Panc1 (cell line): ENCODE measurements at regions not wholly inside any gene's neighbourhood (a gene's known extent, or its start where the extent isn't known, plus 50 kb on each side); places are given as distances from the start of the nearest gene placed in this dataset.

Experiments
- ATAC-seq: fragments of 200-7000 bp; cut with Tn5 transposase; 2 replicates; pipeline ENCODE4 v1.9.1; 2020; ENCODE audit warnings: mild to moderate bottlenecking, moderate library complexity
- BruUV-seq: library from RNA; stranded (reverse); fragments of 400-500 nt; replicated peaks from 2 replicates; lab custom pipeline; 2021; lab: Mats Ljungman, UMichigan
- CTCF ChIA-PET: fragments of 300-600 bp; sonication (Branson Sonifier 250); formaldehyde crosslinking; loops from one replicate; lab custom pipeline; 2022; ENCODE audit warnings: antibody characterized with exemption; lab: Charles Lee
- POLR2A ChIA-PET: fragments of 300-600 bp; sonication (Branson Sonifier 250); formaldehyde crosslinking; loops from one replicate; lab custom pipeline; 2022; ENCODE audit warnings: antibody characterized with exemption; lab: Charles Lee
- DNase-seq: peaks from one replicate; pipeline ENCODE4 v3.0.0-alpha.2; 2010; ENCODE audit warnings: low read depth, low spot score
- H3K27ac ChIP-seq: 2 replicates; pipeline ENCODE4 v1.5.1; 2011; ENCODE audit warnings: mild to moderate bottlenecking, low read length, inconsistent platforms
- H3K27me3 ChIP-seq: fragments of 200-500 bp; sonication (Bioruptor generic); 2 replicates; pipeline ENCODE4 v1.6.0; 2014; ENCODE audit warnings: low read length, inconsistent platforms; ENCODE audit not compliant: control insufficient read depth, insufficient read depth
- H3K36me3 ChIP-seq: fragments of 200-500 bp; sonication (Bioruptor generic); 2 replicates; pipeline ENCODE4 v1.5.1; 2014; ENCODE audit warnings: inconsistent platforms, mild to moderate bottlenecking, low read length, moderate library complexity; ENCODE audit not compliant: control insufficient read depth, insufficient read depth
- H3K4me1 ChIP-seq: 2 replicates; pipeline ENCODE4 v1.5.1; 2011; ENCODE audit warnings: inconsistent platforms, mild to moderate bottlenecking, low read length, moderate library complexity; ENCODE audit not compliant: control insufficient read depth, insufficient read depth
- H3K4me3 ChIP-seq, 2 experiments: 2 replicates each; pipeline ENCODE4 v1.5.1; 2011 to 2012; ENCODE audit warnings: low read depth in 2 of 2, low read length in 2 of 2, mild to moderate bottlenecking in 2 of 2, inconsistent platforms in 1 of 2, moderate library complexity in 1 of 2
- H3K9me3 ChIP-seq: fragments of 200-500 bp; sonication (Bioruptor generic); 2 replicates; pipeline ENCODE4 v1.5.1; 2014; ENCODE audit warnings: low read depth, mild to moderate bottlenecking, inconsistent platforms, low read length, moderate library complexity; ENCODE audit not compliant: control insufficient read depth, insufficient read depth
- POLR2AphosphoS5 ChIP-seq: IDR thresholded peaks from 2 replicates; pipeline ENCODE4 v1.6.1; 2012; ENCODE audit warnings: mild to moderate bottlenecking, low read depth, low read length, moderate library complexity
- SIN3A ChIP-seq: IDR thresholded peaks from 2 replicates; pipeline ENCODE4 v1.6.1; 2012; ENCODE audit warnings: low read depth, mild to moderate bottlenecking, low read length, moderate library complexity, borderline replicate concordance; ENCODE audit not compliant: insufficient read depth
- TCF7L2 ChIP-seq: IDR thresholded peaks from 2 replicates; pipeline ENCODE4 v1.6.1; 2011; ENCODE audit warnings: mild to moderate bottlenecking, low read depth, low read length, inconsistent platforms
- in situ Hi-C: cut with HindIII; loops from 2 replicates; pipeline ENCODE4 v1.10.0; 2016; ENCODE audit warnings: low sequenced_read_pairs, low pct_unique_long_range_greater_than_20kb
- intact Hi-C: fragments of 100-400 bp; cut with micrococcal nuclease; formaldehyde crosslinking; loops from one replicate; pipeline ENCODE4 v1.10.0; 2022; ENCODE audit not compliant: unreplicated experiment
- TF ChIP-seq, protein P1 (sequence below): fragments of 450-650 bp; IDR thresholded peaks from 2 replicates; pipeline ENCODE4 v1.5.1; 2017; ENCODE audit warnings: mild to moderate bottlenecking
- TF ChIP-seq, protein P2 (sequence below), 2 experiments: IDR thresholded peaks; 2 replicates each; pipeline ENCODE4 v1.6.1; 2011 to 2012; ENCODE audit warnings: low read depth in 2 of 2, control low read depth in 1 of 2, low read length in 1 of 2, mild to moderate bottlenecking in 1 of 2, moderate library complexity in 1 of 2; ENCODE audit not compliant: insufficient read depth in 1 of 2

DNA sequence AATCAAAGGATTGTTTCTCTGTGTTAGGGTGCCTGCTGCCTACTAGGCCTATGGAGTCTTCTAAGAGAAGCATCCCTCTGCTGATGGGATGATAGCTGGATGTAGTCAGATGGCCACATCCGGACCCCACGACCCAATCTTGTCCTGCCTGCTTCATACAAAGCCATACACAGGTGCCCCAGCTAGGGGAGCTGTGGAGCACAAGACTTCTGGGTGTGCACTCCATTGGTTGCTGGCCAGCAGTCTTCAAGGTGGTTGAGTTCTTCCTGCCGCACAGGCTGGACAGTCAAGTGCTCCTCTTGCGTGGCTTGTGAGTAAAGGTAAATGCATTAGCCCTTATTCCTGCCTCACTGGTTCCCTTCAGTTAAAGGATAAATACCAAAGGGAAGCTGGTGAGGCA lies 120.2 kb downstream of the TEX36 start:
- POLR2A ChIA-PET: no interaction called here
- in situ Hi-C loops (no loop called here), intact Hi-C loops (no loop called here)
- TF ChIP-seq, protein P1, sequence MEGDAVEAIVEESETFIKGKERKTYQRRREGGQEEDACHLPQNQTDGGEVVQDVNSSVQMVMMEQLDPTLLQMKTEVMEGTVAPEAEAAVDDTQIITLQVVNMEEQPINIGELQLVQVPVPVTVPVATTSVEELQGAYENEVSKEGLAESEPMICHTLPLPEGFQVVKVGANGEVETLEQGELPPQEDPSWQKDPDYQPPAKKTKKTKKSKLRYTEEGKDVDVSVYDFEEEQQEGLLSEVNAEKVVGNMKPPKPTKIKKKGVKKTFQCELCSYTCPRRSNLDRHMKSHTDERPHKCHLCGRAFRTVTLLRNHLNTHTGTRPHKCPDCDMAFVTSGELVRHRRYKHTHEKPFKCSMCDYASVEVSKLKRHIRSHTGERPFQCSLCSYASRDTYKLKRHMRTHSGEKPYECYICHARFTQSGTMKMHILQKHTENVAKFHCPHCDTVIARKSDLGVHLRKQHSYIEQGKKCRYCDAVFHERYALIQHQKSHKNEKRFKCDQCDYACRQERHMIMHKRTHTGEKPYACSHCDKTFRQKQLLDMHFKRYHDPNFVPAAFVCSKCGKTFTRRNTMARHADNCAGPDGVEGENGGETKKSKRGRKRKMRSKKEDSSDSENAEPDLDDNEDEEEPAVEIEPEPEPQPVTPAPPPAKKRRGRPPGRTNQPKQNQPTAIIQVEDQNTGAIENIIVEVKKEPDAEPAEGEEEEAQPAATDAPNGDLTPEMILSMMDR: no peak
- no peak for TF ChIP-seq TCF7L2
- TF ChIP-seq SIN3A: no peak
- TF ChIP-seq POLR2AphosphoS5: no peak
- TF ChIP-seq, protein P2, sequence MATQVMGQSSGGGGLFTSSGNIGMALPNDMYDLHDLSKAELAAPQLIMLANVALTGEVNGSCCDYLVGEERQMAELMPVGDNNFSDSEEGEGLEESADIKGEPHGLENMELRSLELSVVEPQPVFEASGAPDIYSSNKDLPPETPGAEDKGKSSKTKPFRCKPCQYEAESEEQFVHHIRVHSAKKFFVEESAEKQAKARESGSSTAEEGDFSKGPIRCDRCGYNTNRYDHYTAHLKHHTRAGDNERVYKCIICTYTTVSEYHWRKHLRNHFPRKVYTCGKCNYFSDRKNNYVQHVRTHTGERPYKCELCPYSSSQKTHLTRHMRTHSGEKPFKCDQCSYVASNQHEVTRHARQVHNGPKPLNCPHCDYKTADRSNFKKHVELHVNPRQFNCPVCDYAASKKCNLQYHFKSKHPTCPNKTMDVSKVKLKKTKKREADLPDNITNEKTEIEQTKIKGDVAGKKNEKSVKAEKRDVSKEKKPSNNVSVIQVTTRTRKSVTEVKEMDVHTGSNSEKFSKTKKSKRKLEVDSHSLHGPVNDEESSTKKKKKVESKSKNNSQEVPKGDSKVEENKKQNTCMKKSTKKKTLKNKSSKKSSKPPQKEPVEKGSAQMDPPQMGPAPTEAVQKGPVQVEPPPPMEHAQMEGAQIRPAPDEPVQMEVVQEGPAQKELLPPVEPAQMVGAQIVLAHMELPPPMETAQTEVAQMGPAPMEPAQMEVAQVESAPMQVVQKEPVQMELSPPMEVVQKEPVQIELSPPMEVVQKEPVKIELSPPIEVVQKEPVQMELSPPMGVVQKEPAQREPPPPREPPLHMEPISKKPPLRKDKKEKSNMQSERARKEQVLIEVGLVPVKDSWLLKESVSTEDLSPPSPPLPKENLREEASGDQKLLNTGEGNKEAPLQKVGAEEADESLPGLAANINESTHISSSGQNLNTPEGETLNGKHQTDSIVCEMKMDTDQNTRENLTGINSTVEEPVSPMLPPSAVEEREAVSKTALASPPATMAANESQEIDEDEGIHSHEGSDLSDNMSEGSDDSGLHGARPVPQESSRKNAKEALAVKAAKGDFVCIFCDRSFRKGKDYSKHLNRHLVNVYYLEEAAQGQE (IDR thresholded peaks at IDR 0.05; ENCODE audit: insufficient read depth in 1 of 2, low read depth in 2 of 2, low read length in 1 of 2): no peak
- ATAC-seq: no peak
- H3K9me3 ChIP-seq: no peaks in the 10 kb centered on the region
- no peak overlapping the region for H3K4me3 ChIP-seq
- BruUV-seq: no TSS peak
- H3K27ac ChIP-seq: no peak overlapping the region
- no peaks in the 10 kb centered on the region for H3K4me1 ChIP-seq
- CTCF ChIA-PET: no interaction called here
- H3K36me3 ChIP-seq: no peaks in the 10 kb centered on the region
- peaks cover 16% of the 10 kb centered on the region for H3K27me3 ChIP-seq
- no peak for DNase-seq

DNA sequence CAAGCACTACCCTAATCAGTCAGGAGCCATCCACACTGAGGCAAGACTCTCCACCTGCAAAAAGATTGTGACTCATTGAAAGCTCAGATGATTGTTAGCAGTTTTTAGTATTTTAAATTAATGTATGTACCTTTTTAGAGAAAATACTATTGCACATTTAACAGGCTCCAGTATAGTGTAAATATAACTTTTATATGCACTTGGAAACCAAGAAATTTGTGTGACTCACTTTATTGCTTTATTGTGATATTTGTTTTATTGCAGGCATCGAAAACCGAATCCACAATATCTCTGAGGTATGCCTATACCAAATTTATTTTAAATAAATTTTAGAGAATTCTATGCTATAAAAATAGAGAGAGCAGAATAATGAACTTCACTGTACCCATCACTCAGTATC lies 122.0 kb downstream of the TEX36 start:
- BruUV-seq: no TSS peak
- in situ Hi-C loops: no loop called here
- Histone ChIP-seq H3K9me3 (no peaks in the 10 kb centered on the region), H3K27me3 (peaks cover 30% of the 10 kb centered on the region), H3K36me3 (no peaks in the 10 kb centered on the region), H3K27ac (no peak overlapping the region), H3K4me1 (no peaks in the 10 kb centered on the region), H3K4me3 (no peak overlapping the region)
- ATAC-seq (no peak), DNase-seq (no peak)
- no peak for TF ChIP-seq SIN3A
- intact Hi-C loops: no loop called here
- POLR2A ChIA-PET: no interaction called here
- CTCF ChIA-PET: no interaction called here

DNA sequence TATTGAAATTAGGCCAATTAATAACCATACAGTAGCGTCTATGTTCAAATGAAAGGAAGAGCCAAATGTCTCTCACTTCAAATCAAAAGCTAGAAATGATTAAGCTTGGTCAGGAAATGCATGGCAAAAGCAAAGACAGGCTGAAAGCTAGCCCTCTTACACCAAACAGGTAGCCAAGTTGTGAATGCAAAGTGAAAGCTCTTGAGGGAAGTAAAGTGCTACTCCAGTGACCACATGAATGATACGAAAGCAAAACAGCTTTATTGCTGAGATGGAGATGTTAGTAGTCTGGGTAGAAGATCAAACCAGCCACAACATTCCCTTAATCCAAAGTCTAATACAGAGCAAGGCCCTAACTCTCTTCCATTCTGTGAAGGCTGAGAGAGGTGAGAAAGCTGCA lies 123.8 kb downstream of the TEX36 start:
- CTCF ChIA-PET: no interaction called here
- TF ChIP-seq SIN3A: no peak
- TF ChIP-seq, protein P2 (IDR thresholded peaks at IDR 0.05; ENCODE audit: insufficient read depth in 1 of 2, low read depth in 2 of 2, low read length in 1 of 2): no peak
- no peak for TF ChIP-seq TCF7L2
- TF ChIP-seq, protein P1: no peak
- no peak for TF ChIP-seq POLR2AphosphoS5
- intact Hi-C loops: no loop called here
- no peak for ATAC-seq
- Histone ChIP-seq H3K4me3 (no peak overlapping the region), H3K9me3 (no peaks in the 10 kb centered on the region), H3K27ac (no peak overlapping the region), H3K4me1 (no peaks in the 10 kb centered on the region), H3K36me3 (no peaks in the 10 kb centered on the region), H3K27me3 (peaks cover 34% of the 10 kb centered on the region)
- BruUV-seq: no TSS peak
- POLR2A ChIA-PET: no interaction called here
- in situ Hi-C loops: no loop called here
- no peak for DNase-seq
